HCT116 (cell line): ENCODE measurements at regions not wholly inside any gene's neighbourhood (a gene's known extent, or its start where the extent isn't known, plus 50 kb on each side); places are given as distances from the start of the nearest gene placed in this dataset.

Experiments
- ATAC-seq: fragments of 200-7000 bp; cut with Tn5 transposase; 2 replicates; pipeline ENCODE4 v1.9.1; 2020; ENCODE audit warnings: mild to moderate bottlenecking, moderate library complexity
- BruUV-seq: library from RNA; stranded (reverse); fragments of 400-500 nt; replicated peaks from 2 replicates; lab custom pipeline; 2021; lab: Mats Ljungman, UMichigan
- CTCF ChIA-PET: fragments of 300-600 bp; sonication (Branson Sonifier 250); formaldehyde crosslinking; loops from one replicate; lab custom pipeline; 2021; ENCODE audit warnings: antibody characterized with exemption; lab: Charles Lee
- POLR2A ChIA-PET: fragments of 300-600, 350-600 bp; sonication (Branson Sonifier 250); formaldehyde crosslinking; loops from one replicate; lab custom pipeline; 2021; ENCODE audit warnings: antibody characterized with exemption; lab: Charles Lee
- RAD21 ChIA-PET, 2 experiments: fragments of 300-600 bp; sonication (Branson Sonifier 250); formaldehyde crosslinking; loops; one replicate each; lab custom pipeline; 2023; ENCODE audit warnings: low total read pairs in 2 of 2; ENCODE audit not compliant: uncharacterized antibody in 2 of 2, unreplicated experiment in 2 of 2, low non-redundant PET in 1 of 2; lab: Charles Lee
- DNase-seq: peaks from one replicate; pipeline ENCODE4 v3.0.0-alpha.2; 2010; ENCODE audit warnings: low read depth, low spot score
- H2AFZ ChIP-seq: fragments of 200-600 bp; shearing (Covaris generic), sonication (generic); 2 replicates; pipeline ENCODE4 v1.6.1; 2017; ENCODE audit warnings: low read depth, mixed run types, mixed read lengths, antibody characterized with exemption, low read length; ENCODE audit not compliant: poor library complexity, severe bottlenecking
- H3K27ac ChIP-seq: 2 replicates; pipeline ENCODE4 v1.5.1; 2012; ENCODE audit warnings: low read depth, low read length
- H3K27me3 ChIP-seq: fragments of 200-600 bp; sonication (generic); 2 replicates; pipeline ENCODE4 v1.6.1; 2016; ENCODE audit warnings: mixed run types, low read length, mixed read lengths; ENCODE audit not compliant: insufficient read depth
- H3K36me3 ChIP-seq, 2 experiments: fragments of 200-500 bp in 1 of 2; fragments of 200-600 bp in 1 of 2; sonication (Bioruptor generic) in 1 of 2; sonication (generic) in 1 of 2; 2 replicates each; pipeline versions ENCODE4 v1.5.1 to v1.6.1; 2014 to 2016; ENCODE audit warnings: low read length in 2 of 2, inconsistent platforms in 1 of 2, mixed read lengths in 1 of 2, mixed run types in 1 of 2; ENCODE audit not compliant: insufficient read depth in 2 of 2, control insufficient read depth in 1 of 2
- H3K4me1 ChIP-seq, 2 experiments: fragments of 200-600 bp in 1 of 2; sonication (generic) in 1 of 2; 2 replicates each; pipeline versions ENCODE4 v1.5.1 to v1.6.1; 2012 to 2017; ENCODE audit warnings: low read length in 2 of 2, inconsistent platforms in 1 of 2, mild to moderate bottlenecking in 1 of 2, mixed read lengths in 1 of 2, mixed run types in 1 of 2, moderate library complexity in 1 of 2; ENCODE audit not compliant: insufficient read depth in 2 of 2, control insufficient read depth in 1 of 2
- H3K4me2 ChIP-seq: fragments of 200-600 bp; sonication (generic); 2 replicates; pipeline ENCODE4 v1.6.1; 2017; ENCODE audit warnings: mixed run types, low read length, mixed read lengths
- H3K4me3 ChIP-seq, 2 experiments: fragments of 200-600 bp in 1 of 2; sonication (generic) in 1 of 2; replicated peaks in 1 of 2; 2 replicates each; pipeline ENCODE4 v1.5.1; 2011 to 2016; ENCODE audit warnings: low read length in 2 of 2, control low read depth in 1 of 2, low read depth in 1 of 2, mild to moderate bottlenecking in 1 of 2, mixed read lengths in 1 of 2, mixed run types in 1 of 2
- H3K79me2 ChIP-seq: fragments of 200-600 bp; sonication (generic); 2 replicates; pipeline ENCODE4 v1.6.1; 2017; ENCODE audit warnings: mild to moderate bottlenecking, mixed run types, low read length, moderate library complexity, mixed read lengths; ENCODE audit not compliant: insufficient read depth
- H3K9ac ChIP-seq: fragments of 200-600 bp; sonication (generic); 2 replicates; pipeline ENCODE4 v1.6.1; 2016; ENCODE audit warnings: low read length, mixed read lengths
- H3K9me2 ChIP-seq: fragments of 200-600 bp; sonication (generic), shearing (Covaris generic); 2 replicates; pipeline ENCODE4 v1.6.1; 2017; ENCODE audit warnings: mixed run types, mild to moderate bottlenecking, moderate library complexity; ENCODE audit not compliant: insufficient read depth
- H3K9me3 ChIP-seq, 2 experiments: fragments of 200-500 bp in 1 of 2; fragments of 200-600 bp in 1 of 2; sonication (Bioruptor generic) in 1 of 2; sonication (generic) in 1 of 2; 2 replicates each; pipeline ENCODE4 v1.6.1; 2014 to 2017; ENCODE audit warnings: low read length in 2 of 2, mixed read lengths in 2 of 2, inconsistent platforms in 1 of 2, low read depth in 1 of 2, mild to moderate bottlenecking in 1 of 2, mixed run types in 1 of 2, moderate library complexity in 1 of 2; ENCODE audit not compliant: control insufficient read depth in 1 of 2, insufficient read depth in 1 of 2
- H4K20me1 ChIP-seq: fragments of 200-600 bp; sonication (generic), shearing (Covaris generic); 2 replicates; pipeline ENCODE4 v1.6.1; 2017; ENCODE audit warnings: mixed run types, mild to moderate bottlenecking, moderate library complexity; ENCODE audit not compliant: insufficient read depth
- ATF3 ChIP-seq: IDR thresholded peaks from 2 replicates; pipeline ENCODE4 v1.6.1; 2012
- CEBPB ChIP-seq: IDR thresholded peaks from 2 replicates; pipeline ENCODE4 v1.6.1; 2012; ENCODE audit warnings: low read depth
- ELF1 ChIP-seq: IDR thresholded peaks from 2 replicates; pipeline ENCODE4 v1.6.1; 2012; ENCODE audit warnings: low read depth, borderline replicate concordance
- EZH2 ChIP-seq: fragments of 200-600 bp; sonication (generic); IDR thresholded peaks from 2 replicates; pipeline ENCODE4 v1.6.1; 2017; ENCODE audit warnings: antibody characterized with exemption, mixed run types
- EZH2phosphoT487 ChIP-seq: fragments of 200-600 bp; IDR thresholded peaks from 2 replicates; pipeline ENCODE4 v1.6.1; 2018; ENCODE audit warnings: antibody characterized with exemption, borderline replicate concordance
- FOSL1 ChIP-seq: IDR thresholded peaks from 2 replicates; pipeline ENCODE4 v1.6.1; 2012; ENCODE audit warnings: low read depth
- POLR2A ChIP-seq: IDR thresholded peaks from 2 replicates; pipeline ENCODE4 v1.7.0; 2011; ENCODE audit warnings: borderline replicate concordance; ENCODE audit not compliant: insufficient read depth, insufficient read length; ENCODE audit errors: extremely low read depth
- POLR2AphosphoS5 ChIP-seq: IDR thresholded peaks from 2 replicates; pipeline ENCODE4 v1.6.1; 2011; ENCODE audit warnings: mild to moderate bottlenecking, low read depth, low read length, moderate library complexity
- RAD21 ChIP-seq: IDR thresholded peaks from 2 replicates; pipeline ENCODE4 v1.6.1; 2012; ENCODE audit warnings: low read depth, mild to moderate bottlenecking
- REST ChIP-seq: IDR thresholded peaks from 2 replicates; pipeline ENCODE4 v1.6.1; 2012; ENCODE audit warnings: low read depth
- SIN3A ChIP-seq: IDR thresholded peaks from 2 replicates; pipeline ENCODE4 v1.6.1; 2012; ENCODE audit warnings: low read depth
- SRF ChIP-seq: IDR thresholded peaks from 2 replicates; pipeline ENCODE4 v1.6.1; 2012; ENCODE audit warnings: low read depth
- TCF7L2 ChIP-seq: IDR thresholded peaks from 2 replicates; pipeline ENCODE4 v1.7.0; 2011; ENCODE audit warnings: borderline replicate concordance, inconsistent platforms; ENCODE audit not compliant: insufficient read depth, insufficient read length; ENCODE audit errors: extremely low read depth
- YY1 ChIP-seq: IDR thresholded peaks from 2 replicates; pipeline ENCODE4 v1.6.1; 2011; ENCODE audit warnings: low read length, low read depth, moderate library complexity, mild to moderate bottlenecking; ENCODE audit not compliant: insufficient replicate concordance; ENCODE audit errors: extremely low read depth
- ZFX ChIP-seq: fragments of 450-650 bp; IDR thresholded peaks from 2 replicates; pipeline ENCODE4 v1.6.1; 2017
- ZNF274 ChIP-seq: fragments of 200-500 bp; sonication (Bioruptor generic); IDR thresholded peaks from 2 replicates; pipeline ENCODE4 v1.6.1; 2014; ENCODE audit warnings: mild to moderate bottlenecking, low read depth, low read length, inconsistent platforms
- intact Hi-C: fragments of 100-400 bp; cut with micrococcal nuclease; formaldehyde crosslinking; loops from 2 replicates; pipeline ENCODE4 v1.10.0; 2022
- TF ChIP-seq, protein P1 (sequence below): IDR thresholded peaks from 2 replicates; pipeline ENCODE4 v1.6.1; 2011; ENCODE audit warnings: mild to moderate bottlenecking, low read length, moderate library complexity; ENCODE audit not compliant: insufficient replicate concordance; ENCODE audit errors: extremely low read depth
- TF ChIP-seq, protein P2 (sequence below): IDR thresholded peaks from 2 replicates; pipeline ENCODE4 v1.6.1; 2012
- TF ChIP-seq, protein P3 (sequence below), 3 experiments: fragments of 200-600 bp in 1 of 3; sonication (generic) in 1 of 3; IDR thresholded peaks in 2 of 3; conservative IDR thresholded peaks in 1 of 3; 2 replicates each; pipeline ENCODE4 v1.5.1; 2012 to 2017; ENCODE audit warnings: low read depth in 2 of 3, low read length in 2 of 3, antibody characterized with exemption in 1 of 3, borderline replicate concordance in 1 of 3, control low read depth in 1 of 3, mild to moderate bottlenecking in 1 of 3, mixed read lengths in 1 of 3, mixed run types in 1 of 3, moderate library complexity in 1 of 3; ENCODE audit not compliant: insufficient read depth in 1 of 3

DNA sequence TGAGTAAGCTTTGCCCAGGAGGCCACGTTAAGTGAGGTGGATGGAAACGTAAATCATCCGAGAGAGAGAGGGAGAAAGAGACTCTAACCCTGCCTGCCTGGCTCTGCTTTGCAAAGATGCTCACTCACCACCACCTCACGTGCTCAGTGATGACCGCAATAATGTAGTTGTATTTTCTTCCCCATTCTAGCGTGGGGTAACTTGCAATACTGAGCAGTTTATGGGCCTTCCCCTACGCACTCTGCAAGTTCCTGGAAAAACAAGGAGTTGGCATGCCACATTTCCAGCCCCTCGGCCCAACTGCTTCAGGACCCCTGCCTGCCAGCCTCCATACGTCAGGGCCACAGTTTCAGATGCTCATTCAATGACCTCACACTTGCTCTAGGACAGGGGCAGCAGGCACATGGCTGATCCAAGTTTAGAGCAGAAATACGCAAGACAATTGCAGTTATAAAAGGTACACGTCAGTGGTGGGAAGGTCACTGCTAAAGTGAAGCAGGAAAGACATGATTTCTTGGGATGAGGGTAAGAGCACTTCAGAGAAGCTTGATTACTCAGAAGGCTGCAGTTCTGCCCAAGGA lies 112.5 kb upstream of the RAB4A start:
- no peak overlapping the region for H3K4me3 ChIP-seq
- intact Hi-C loops, result no loop called here
- DNase-seq (no peak), ATAC-seq (no peak)
- H3K27ac ChIP-seq, result no peak overlapping the region
- H3K9me2 ChIP-seq, result no peaks in the 10 kb centered on the region
- no peaks in the 10 kb centered on the region for H3K9me3 ChIP-seq
- H3K27me3 ChIP-seq, result no peaks in the 10 kb centered on the region
- H3K36me3 ChIP-seq, result no peaks in the 10 kb centered on the region
- POLR2A ChIA-PET, result no interaction called here
- no peaks in the 10 kb centered on the region for H3K4me1 ChIP-seq
- no peaks in the 10 kb centered on the region for H4K20me1 ChIP-seq
- H3K79me2 ChIP-seq, result no peaks in the 10 kb centered on the region
- no TSS peak for BruUV-seq
- no peak overlapping the region for H3K4me2 ChIP-seq
- RAD21 ChIA-PET, result no interaction called here
- TF ChIP-seq RAD21 (no peak), POLR2A (no peak), SRF (no peak), ZFX (no peak), YY1 (no peak), EZH2phosphoT487 (no peak), ELF1 (no peak), FOSL1 (no peak), EZH2 (no peak), ZNF274 (no peak), ATF3 (no peak), REST (no peak), CEBPB (no peak), TCF7L2 (no peak), SIN3A (no peak), POLR2AphosphoS5 (no peak)
- TF ChIP-seq, protein P1, sequence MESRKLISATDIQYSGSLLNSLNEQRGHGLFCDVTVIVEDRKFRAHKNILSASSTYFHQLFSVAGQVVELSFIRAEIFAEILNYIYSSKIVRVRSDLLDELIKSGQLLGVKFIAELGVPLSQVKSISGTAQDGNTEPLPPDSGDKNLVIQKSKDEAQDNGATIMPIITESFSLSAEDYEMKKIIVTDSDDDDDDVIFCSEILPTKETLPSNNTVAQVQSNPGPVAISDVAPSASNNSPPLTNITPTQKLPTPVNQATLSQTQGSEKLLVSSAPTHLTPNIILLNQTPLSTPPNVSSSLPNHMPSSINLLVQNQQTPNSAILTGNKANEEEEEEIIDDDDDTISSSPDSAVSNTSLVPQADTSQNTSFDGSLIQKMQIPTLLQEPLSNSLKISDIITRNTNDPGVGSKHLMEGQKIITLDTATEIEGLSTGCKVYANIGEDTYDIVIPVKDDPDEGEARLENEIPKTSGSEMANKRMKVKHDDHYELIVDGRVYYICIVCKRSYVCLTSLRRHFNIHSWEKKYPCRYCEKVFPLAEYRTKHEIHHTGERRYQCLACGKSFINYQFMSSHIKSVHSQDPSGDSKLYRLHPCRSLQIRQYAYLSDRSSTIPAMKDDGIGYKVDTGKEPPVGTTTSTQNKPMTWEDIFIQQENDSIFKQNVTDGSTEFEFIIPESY, result no peak
- TF ChIP-seq, protein P2, sequence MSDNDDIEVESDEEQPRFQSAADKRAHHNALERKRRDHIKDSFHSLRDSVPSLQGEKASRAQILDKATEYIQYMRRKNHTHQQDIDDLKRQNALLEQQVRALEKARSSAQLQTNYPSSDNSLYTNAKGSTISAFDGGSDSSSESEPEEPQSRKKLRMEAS, result no peak
- TF ChIP-seq, protein P3, sequence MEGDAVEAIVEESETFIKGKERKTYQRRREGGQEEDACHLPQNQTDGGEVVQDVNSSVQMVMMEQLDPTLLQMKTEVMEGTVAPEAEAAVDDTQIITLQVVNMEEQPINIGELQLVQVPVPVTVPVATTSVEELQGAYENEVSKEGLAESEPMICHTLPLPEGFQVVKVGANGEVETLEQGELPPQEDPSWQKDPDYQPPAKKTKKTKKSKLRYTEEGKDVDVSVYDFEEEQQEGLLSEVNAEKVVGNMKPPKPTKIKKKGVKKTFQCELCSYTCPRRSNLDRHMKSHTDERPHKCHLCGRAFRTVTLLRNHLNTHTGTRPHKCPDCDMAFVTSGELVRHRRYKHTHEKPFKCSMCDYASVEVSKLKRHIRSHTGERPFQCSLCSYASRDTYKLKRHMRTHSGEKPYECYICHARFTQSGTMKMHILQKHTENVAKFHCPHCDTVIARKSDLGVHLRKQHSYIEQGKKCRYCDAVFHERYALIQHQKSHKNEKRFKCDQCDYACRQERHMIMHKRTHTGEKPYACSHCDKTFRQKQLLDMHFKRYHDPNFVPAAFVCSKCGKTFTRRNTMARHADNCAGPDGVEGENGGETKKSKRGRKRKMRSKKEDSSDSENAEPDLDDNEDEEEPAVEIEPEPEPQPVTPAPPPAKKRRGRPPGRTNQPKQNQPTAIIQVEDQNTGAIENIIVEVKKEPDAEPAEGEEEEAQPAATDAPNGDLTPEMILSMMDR (IDR thresholded peaks at IDR 0.05 in 2 of 3, conservative IDR thresholded peaks at IDR 0.05 in 1 of 3; ENCODE audit: borderline replicate concordance in 1 of 3, insufficient read depth in 1 of 3, low read depth in 2 of 3, low read length in 2 of 3), result no peak
- no peak overlapping the region for H2AFZ ChIP-seq
- CTCF ChIA-PET, result no interaction called here
- H3K9ac ChIP-seq, result no peak overlapping the region
